SK-N-DZ (cell line): ENCODE measurements at regions not wholly inside any gene's neighbourhood (a gene's known extent, or its start where the extent isn't known, plus 50 kb on each side); places are given as distances from the start of the nearest gene placed in this dataset.
A peak's percentile ranks its signal among the peaks of the same experiment; 100 is the strongest.

Experiments
- DNase-seq: peaks from one replicate; pipeline ENCODE4 v3.0.0-alpha.2; 2015; ENCODE audit warnings: low spot score
- small RNA-seq, 2 experiments: library from RNA; depleted of rRNA; stranded (forward); fragments of <200 nt; gene quantifications; one replicate each; pipeline ENCODE3, GENCODE V24; 2014

GRCh38 chr2:180063494-180064092 lies 56.5 kb upstream of the CWC22 start:
- DNase-seq = no peak

GRCh38 chr2:180062178-180062577 lies 55.1 kb upstream of the CWC22 start:
- no peak for DNase-seq

GRCh38 chr2:180061546-180061945 lies 54.4 kb upstream of the CWC22 start:
- DNase-seq = no peak

GRCh38 chr2:180061085-180061484 lies 54.0 kb upstream of the CWC22 start:
- DNase-seq = peak; percentile 22

GRCh38 chr2:180058993-180059392 lies 51.9 kb upstream of the CWC22 start:
- no peak for DNase-seq

GRCh38 chr2:180057706-180058412 lies 50.8 kb upstream of the CWC22 start:
- no peak for DNase-seq

Small RNA genes in the stretch of these regions (small RNA-seq; reads per million reads assigned to genes)
- 0 reads per million in 2 experiments for gene AC012669.1
